HEK293T (cell line): ENCODE measurements at regions not wholly inside any gene's neighbourhood (a gene's known extent, or its start where the extent isn't known, plus 50 kb on each side); places are given as distances from the start of the nearest gene placed in this dataset.

Experiments
- ARNT ChIP-seq: fragments of 450-650 bp; IDR thresholded peaks from 2 replicates; pipeline ENCODE4 v1.6.1; 2017; ENCODE audit warnings: mild to moderate bottlenecking
- FOXA1 ChIP-seq: fragments of 450-650 bp; IDR thresholded peaks from 2 replicates; pipeline ENCODE4 v1.6.1; 2016; ENCODE audit warnings: mild to moderate bottlenecking
- HDGF ChIP-seq: fragments of 450-650 bp; IDR thresholded peaks from 2 replicates; pipeline ENCODE4 v1.6.1; 2017; ENCODE audit warnings: antibody characterized with exemption, borderline replicate concordance
- L3MBTL2 ChIP-seq: fragments of 450-650 bp; conservative IDR thresholded peaks from 2 replicates; pipeline ENCODE4 v1.6.1; 2016; ENCODE audit warnings: mild to moderate bottlenecking
- PKNOX1 ChIP-seq: fragments of 450-650 bp; IDR thresholded peaks from 2 replicates; pipeline ENCODE4 v1.6.1; 2016
- TARDBP ChIP-seq: fragments of 450-650 bp; IDR thresholded peaks from 2 replicates; pipeline ENCODE4 v1.6.1; 2016
- ZNF384 ChIP-seq: fragments of 450-650 bp; IDR thresholded peaks from 2 replicates; pipeline ENCODE4 v1.6.1; 2016

- TF ChIP-seq TARDBP (no peak), ARNT (no peak), ZNF384 (no peak), HDGF (no peak), PKNOX1 (no peak; the same call in 1 of the 2 replicates), FOXA1 (no peak), L3MBTL2 (no peak)
Observed at GRCh38 chrX:131739823-131740222, 195.9 kb downstream of the OR13H1 start.
